Ecto neural progenitor cell (in vitro differentiated cells): ENCODE measurements at regions not wholly inside any gene's neighbourhood (a gene's known extent, or its start where the extent isn't known, plus 50 kb on each side); places are given as distances from the start of the nearest gene placed in this dataset.
A peak's percentile ranks its signal among the peaks of the same experiment; 100 is the strongest.
"Not testable (repeated sequence)": the region's sequence is repeated elsewhere in the genome, so short reads cannot be mapped to it uniquely, and the experiment has no call there.

ENCODE experiments used
- DNase-seq: peaks from one replicate; pipeline ENCODE4 v3.0.0-alpha.2; 2018; ENCODE audit warnings: low spot score

- DNase-seq, result no peak
Measured at GRCh38 chr13:103639326-103639725, 573.1 kb upstream of the SLC10A2 start.

GRCh38 chr13:103638706-103639105 lies 572.5 kb upstream of the SLC10A2 start:
- no peak for DNase-seq

- no peak for DNase-seq
Measured at GRCh38 chr13:103634066-103634465, 567.8 kb upstream of the SLC10A2 start.

GRCh38 chr13:103625194-103625593 lies 559.0 kb upstream of the SLC10A2 start:
- DNase-seq, result no peak

GRCh38 chr13:103618151-103618550 lies 551.9 kb upstream of the SLC10A2 start:
- no peak for DNase-seq

- no peak for DNase-seq
Measured at GRCh38 chr13:103615771-103616170, 549.6 kb upstream of the SLC10A2 start.

GRCh38 chr13:103614761-103615160 lies 548.5 kb upstream of the SLC10A2 start:
- no peak for DNase-seq

GRCh38 chr13:103607995-103608394 lies 541.8 kb upstream of the SLC10A2 start:
- DNase-seq, result no peak

GRCh38 chr13:103605546-103606326 lies 539.5 kb upstream of the SLC10A2 start:
- DNase-seq, result no peak

GRCh38 chr13:103599870-103600269 lies 533.7 kb upstream of the SLC10A2 start:
- not testable (repeated sequence) for DNase-seq

GRCh38 chr13:103598671-103599070 lies 532.5 kb upstream of the SLC10A2 start:
- DNase-seq, result no peak

GRCh38 chr13:103573446-103573845 lies 507.2 kb upstream of the SLC10A2 start:
- DNase-seq, result no peak

GRCh38 chr13:103568314-103568713 lies 502.1 kb upstream of the SLC10A2 start:
- DNase-seq, result no peak

GRCh38 chr13:103557878-103558277 lies 491.7 kb upstream of the SLC10A2 start:
- no peak for DNase-seq

GRCh38 chr13:103556681-103557080 lies 490.5 kb upstream of the SLC10A2 start:
- DNase-seq, result no peak

GRCh38 chr13:103547914-103548313 lies 481.7 kb upstream of the SLC10A2 start:
- no peak for DNase-seq

GRCh38 chr13:103546271-103546670 lies 480.1 kb upstream of the SLC10A2 start:
- DNase-seq, result no peak

- DNase-seq, result no peak
Measured at GRCh38 chr13:103542648-103543047, 476.4 kb upstream of the SLC10A2 start.

- no peak for DNase-seq
Measured at GRCh38 chr13:103540382-103540765, 474.2 kb upstream of the SLC10A2 start.

GRCh38 chr13:103539721-103540381 lies 473.6 kb upstream of the SLC10A2 start:
- no peak for DNase-seq

GRCh38 chr13:103539265-103539664 lies 473.0 kb upstream of the SLC10A2 start:
- peak; percentile 60 for DNase-seq

GRCh38 chr13:103537616-103538015 lies 471.4 kb upstream of the SLC10A2 start:
- DNase-seq, result no peak

GRCh38 chr13:103531278-103531677 lies 465.1 kb upstream of the SLC10A2 start:
- DNase-seq, result no peak

- no peak for DNase-seq
Measured at GRCh38 chr13:103528437-103528836, 462.2 kb upstream of the SLC10A2 start.
